HEK293 (cell line): ENCODE measurements at regions not wholly inside any gene's neighbourhood (a gene's known extent, or its start where the extent isn't known, plus 50 kb on each side); places are given as distances from the start of the nearest gene placed in this dataset.

Experiments used
- CTCF ChIA-PET: fragments of 350-600 bp; formaldehyde crosslinking; extraction: SDS; loops from one replicate; lab custom pipeline; 2021; ENCODE audit warnings: antibody characterized with exemption; lab: Yijun Ruan, JAX
- POLR2A ChIA-PET: fragments of 300-600 bp; formaldehyde crosslinking; extraction: SDS; loops from one replicate; lab custom pipeline; 2020; ENCODE audit warnings: antibody characterized with exemption, inconsistent platforms; lab: Yijun Ruan, JAX
- H3K27ac ChIP-seq: fragments of 200-500 bp; sonication (Bioruptor generic); 2 replicates; pipeline ENCODE4 v1.5.1; 2014; ENCODE audit warnings: low read depth, low read length, control low read depth, inconsistent platforms; ENCODE audit errors: extremely low read depth
- H3K36me3 ChIP-seq, 2 experiments: fragments of 200-500 bp in 1 of 2; sonication (Bioruptor generic) in 1 of 2; 1 replicate in 1 of 2; 2 replicates in 1 of 2; pipeline ENCODE4 v1.5.1; 2014 to 2017; ENCODE audit warnings: inconsistent platforms in 2 of 2, low read length in 2 of 2; ENCODE audit not compliant: control insufficient read depth in 2 of 2, insufficient read depth in 1 of 2
- H3K4me1 ChIP-seq: fragments of 200-500 bp; sonication (Bioruptor generic); 2 replicates; pipeline ENCODE4 v1.5.1; 2014; ENCODE audit warnings: mild to moderate bottlenecking, low read length, inconsistent platforms; ENCODE audit not compliant: control insufficient read depth, insufficient read depth
- H3K4me3 ChIP-seq: 2 replicates; pipeline ENCODE4 v1.5.1; 2011; ENCODE audit warnings: low read depth, mild to moderate bottlenecking, control low read depth, low read length, moderate library complexity
- H3K9me3 ChIP-seq: fragments of 200-500 bp; sonication (Bioruptor generic); 2 replicates; pipeline ENCODE4 v1.5.1; 2014; ENCODE audit warnings: low read depth, low read length, inconsistent platforms; ENCODE audit not compliant: control insufficient read depth, insufficient read depth
- EGR2 ChIP-seq: fragments of 450-650 bp; formaldehyde crosslinking; IDR thresholded peaks from 2 replicates; pipeline ENCODE4 v1.5.1; 2016; ENCODE audit warnings: low read depth, missing biosample characterization, missing genetic modification characterization
- KLF8 ChIP-seq: fragments of 450-650 bp; formaldehyde crosslinking; IDR thresholded peaks from 2 replicates; pipeline ENCODE4 v1.5.1; 2016; ENCODE audit warnings: missing biosample characterization, missing genetic modification characterization
- OSR2 ChIP-seq: fragments of 450-650 bp; formaldehyde crosslinking; IDR thresholded peaks from 2 replicates; pipeline ENCODE4 v1.5.1; 2016; ENCODE audit warnings: missing biosample characterization, missing genetic modification characterization
- PRDM1 ChIP-seq: fragments of 450-650 bp; formaldehyde crosslinking; IDR thresholded peaks from 2 replicates; pipeline ENCODE4; 2016; ENCODE audit warnings: missing biosample characterization, missing genetic modification characterization
- ZFP41 ChIP-seq: fragments of 450-650 bp; formaldehyde crosslinking; IDR thresholded peaks from 2 replicates; pipeline ENCODE4 v1.5.1; 2016; ENCODE audit warnings: missing biosample characterization, missing genetic modification characterization, borderline replicate concordance
- ZNF146 ChIP-seq: fragments of 450-650 bp; formaldehyde crosslinking; IDR thresholded peaks from 2 replicates; pipeline ENCODE4 v1.5.1; 2016; ENCODE audit warnings: missing biosample characterization, missing genetic modification characterization
- ZNF175 ChIP-seq: fragments of 450-650 bp; formaldehyde crosslinking; IDR thresholded peaks from 2 replicates; pipeline ENCODE4 v1.5.1; 2016; ENCODE audit warnings: missing biosample characterization, missing genetic modification characterization
- ZNF184 ChIP-seq: fragments of 450-650 bp; IDR thresholded peaks from 2 replicates; pipeline ENCODE4 v1.5.1; 2018; ENCODE audit warnings: missing biosample characterization, mild to moderate bottlenecking, missing genetic modification characterization
- ZNF19 ChIP-seq: fragments of 450-650 bp; formaldehyde crosslinking; IDR thresholded peaks from 2 replicates; pipeline ENCODE4; 2016; ENCODE audit warnings: missing biosample characterization, missing genetic modification characterization, low read depth
- ZNF350 ChIP-seq: fragments of 450-650 bp; formaldehyde crosslinking; IDR thresholded peaks from 2 replicates; pipeline ENCODE4 v1.5.0; 2017; ENCODE audit warnings: missing biosample characterization, mild to moderate bottlenecking, missing genetic modification characterization
- ZNF37A ChIP-seq: fragments of 450-650 bp; IDR thresholded peaks from 2 replicates; pipeline ENCODE4 v1.5.1; 2018; ENCODE audit warnings: missing biosample characterization, missing genetic modification characterization
- ZNF549 ChIP-seq: fragments of 450-650 bp; IDR thresholded peaks from 2 replicates; pipeline ENCODE4 v1.5.1; 2018; ENCODE audit warnings: missing biosample characterization, missing genetic modification characterization, mild to moderate bottlenecking, inconsistent platforms, moderate library complexity
- ZNF626 ChIP-seq: fragments of 450-650 bp; sonication (Bioruptor Pico); formaldehyde crosslinking; IDR thresholded peaks from 2 replicates; pipeline ENCODE4 v1.5.1; 2018; ENCODE audit warnings: missing biosample characterization, missing genetic modification characterization, inconsistent platforms
- ZNF654 ChIP-seq: fragments of 450-650 bp; formaldehyde crosslinking; IDR thresholded peaks from 2 replicates; pipeline ENCODE4 v1.5.1; 2016; ENCODE audit warnings: low read depth, missing biosample characterization, missing genetic modification characterization
- ZNF76 ChIP-seq: fragments of 450-650 bp; formaldehyde crosslinking; IDR thresholded peaks from 2 replicates; pipeline ENCODE4; 2016; ENCODE audit warnings: low read depth, missing biosample characterization, missing genetic modification characterization, borderline replicate concordance
- ZSCAN23 ChIP-seq: fragments of 450-650 bp; formaldehyde crosslinking; IDR thresholded peaks from 2 replicates; pipeline ENCODE4 v1.5.1; 2016; ENCODE audit warnings: missing biosample characterization, missing genetic modification characterization
- TF ChIP-seq, protein P1 (sequence below): fragments of 450-650 bp; formaldehyde crosslinking; IDR thresholded peaks from 2 replicates; pipeline ENCODE4 v1.5.1; 2017; ENCODE audit warnings: missing biosample characterization, missing genetic modification characterization
- TF ChIP-seq, protein P2 (sequence below): fragments of 450-650 bp; formaldehyde crosslinking; IDR thresholded peaks from 2 replicates; pipeline ENCODE4 v1.5.1; 2017; ENCODE audit warnings: missing biosample characterization, missing genetic modification characterization
- TF ChIP-seq, protein P3 (sequence below): fragments of 450-650 bp; formaldehyde crosslinking; IDR thresholded peaks from 2 replicates; pipeline ENCODE4 v1.5.1; 2016; ENCODE audit warnings: missing biosample characterization, missing genetic modification characterization, low read depth
- TF ChIP-seq, protein P4 (sequence below): fragments of 450-650 bp; IDR thresholded peaks from 2 replicates; pipeline ENCODE4 v1.5.1; 2018; ENCODE audit warnings: missing biosample characterization, mild to moderate bottlenecking, missing genetic modification characterization
- TF ChIP-seq, protein P5 (sequence below): fragments of 450-650 bp; formaldehyde crosslinking; IDR thresholded peaks from 2 replicates; pipeline ENCODE4 v1.5.1; 2016; ENCODE audit warnings: missing biosample characterization, missing genetic modification characterization

DNA sequence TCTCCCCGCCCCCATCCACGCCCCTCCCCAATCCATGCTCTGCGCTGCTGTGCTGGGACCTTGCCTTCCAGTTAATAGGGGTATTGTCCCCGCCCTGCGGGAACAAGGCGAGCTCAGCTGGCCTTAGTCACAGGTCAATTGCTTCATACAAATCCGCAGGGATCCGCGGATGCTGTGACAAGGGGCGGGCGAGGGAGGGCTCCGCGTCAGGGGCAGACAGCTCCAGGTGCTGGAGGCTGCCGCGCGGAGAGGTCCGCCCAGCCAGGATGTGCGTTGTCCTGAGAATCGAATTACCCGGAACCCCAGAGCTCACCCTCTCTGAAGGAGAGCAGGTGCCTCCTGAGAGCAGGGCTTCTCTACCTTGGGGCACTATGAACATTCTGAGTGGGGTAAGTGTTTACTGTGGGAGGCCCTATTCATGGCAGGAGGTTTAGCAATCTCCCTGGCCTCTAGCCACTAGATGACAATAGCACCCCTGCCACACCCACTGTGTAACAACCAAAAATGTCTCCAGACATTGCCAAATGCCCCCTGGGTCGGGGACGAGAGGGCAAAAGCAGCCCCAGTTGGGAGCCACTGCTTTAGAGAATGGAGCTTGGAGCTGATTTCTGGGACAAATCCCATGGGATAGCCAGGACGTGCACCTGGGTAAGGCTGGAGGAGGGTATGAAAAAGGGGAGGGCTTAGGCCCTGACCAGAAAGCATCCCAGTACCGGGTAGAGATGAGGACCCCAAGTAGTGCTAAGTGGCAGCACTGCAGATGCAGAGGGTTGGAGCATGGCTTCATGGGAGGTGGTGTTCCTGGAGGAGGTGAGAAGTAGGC, 138.2 kb downstream of the CYLD start:
- Histone ChIP-seq H3K27ac (no peak overlapping the region), H3K4me3 (no peak overlapping the region), H3K9me3 (no peaks in the 10 kb centered on the region), H3K36me3 (no peaks in the 10 kb centered on the region), H3K4me1 (no peaks in the 10 kb centered on the region)
- ChIA-PET CTCF (no interaction called here), POLR2A (interaction anchor here (0.7 kb wide), 1 partner anchor 17 kb away, joined by 9 read pairs; no protein-coding TSS in a partner anchor)
- TF ChIP-seq ZSCAN23 (tag by site-specific recombination) (no peak), ZNF37A (no peak), ZFP41 (tag by site-specific recombination) (no peak), KLF8 (no peak), ZNF76 (no peak), ZNF654 (tag by site-specific recombination) (no peak), ZNF350 (tag by site-specific recombination) (no peak), ZNF146 (tag by site-specific recombination) (no peak), ZNF626 (tag by site-specific recombination) (no peak), ZNF19 (tag by site-specific recombination) (no peak), ZNF549 (no peak), EGR2 (tag by site-specific recombination) (no peak), PRDM1 (tag by site-specific recombination) (no peak)
- TF ChIP-seq, protein P1, sequence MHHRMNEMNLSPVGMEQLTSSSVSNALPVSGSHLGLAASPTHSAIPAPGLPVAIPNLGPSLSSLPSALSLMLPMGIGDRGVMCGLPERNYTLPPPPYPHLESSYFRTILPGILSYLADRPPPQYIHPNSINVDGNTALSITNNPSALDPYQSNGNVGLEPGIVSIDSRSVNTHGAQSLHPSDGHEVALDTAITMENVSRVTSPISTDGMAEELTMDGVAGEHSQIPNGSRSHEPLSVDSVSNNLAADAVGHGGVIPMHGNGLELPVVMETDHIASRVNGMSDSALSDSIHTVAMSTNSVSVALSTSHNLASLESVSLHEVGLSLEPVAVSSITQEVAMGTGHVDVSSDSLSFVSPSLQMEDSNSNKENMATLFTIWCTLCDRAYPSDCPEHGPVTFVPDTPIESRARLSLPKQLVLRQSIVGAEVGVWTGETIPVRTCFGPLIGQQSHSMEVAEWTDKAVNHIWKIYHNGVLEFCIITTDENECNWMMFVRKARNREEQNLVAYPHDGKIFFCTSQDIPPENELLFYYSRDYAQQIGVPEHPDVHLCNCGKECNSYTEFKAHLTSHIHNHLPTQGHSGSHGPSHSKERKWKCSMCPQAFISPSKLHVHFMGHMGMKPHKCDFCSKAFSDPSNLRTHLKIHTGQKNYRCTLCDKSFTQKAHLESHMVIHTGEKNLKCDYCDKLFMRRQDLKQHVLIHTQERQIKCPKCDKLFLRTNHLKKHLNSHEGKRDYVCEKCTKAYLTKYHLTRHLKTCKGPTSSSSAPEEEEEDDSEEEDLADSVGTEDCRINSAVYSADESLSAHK (tag by site-specific recombination), result no peak
- TF ChIP-seq, protein P2, sequence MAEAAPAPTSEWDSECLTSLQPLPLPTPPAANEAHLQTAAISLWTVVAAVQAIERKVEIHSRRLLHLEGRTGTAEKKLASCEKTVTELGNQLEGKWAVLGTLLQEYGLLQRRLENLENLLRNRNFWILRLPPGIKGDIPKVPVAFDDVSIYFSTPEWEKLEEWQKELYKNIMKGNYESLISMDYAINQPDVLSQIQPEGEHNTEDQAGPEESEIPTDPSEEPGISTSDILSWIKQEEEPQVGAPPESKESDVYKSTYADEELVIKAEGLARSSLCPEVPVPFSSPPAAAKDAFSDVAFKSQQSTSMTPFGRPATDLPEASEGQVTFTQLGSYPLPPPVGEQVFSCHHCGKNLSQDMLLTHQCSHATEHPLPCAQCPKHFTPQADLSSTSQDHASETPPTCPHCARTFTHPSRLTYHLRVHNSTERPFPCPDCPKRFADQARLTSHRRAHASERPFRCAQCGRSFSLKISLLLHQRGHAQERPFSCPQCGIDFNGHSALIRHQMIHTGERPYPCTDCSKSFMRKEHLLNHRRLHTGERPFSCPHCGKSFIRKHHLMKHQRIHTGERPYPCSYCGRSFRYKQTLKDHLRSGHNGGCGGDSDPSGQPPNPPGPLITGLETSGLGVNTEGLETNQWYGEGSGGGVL (tag by site-specific recombination), result no peak

DNA sequence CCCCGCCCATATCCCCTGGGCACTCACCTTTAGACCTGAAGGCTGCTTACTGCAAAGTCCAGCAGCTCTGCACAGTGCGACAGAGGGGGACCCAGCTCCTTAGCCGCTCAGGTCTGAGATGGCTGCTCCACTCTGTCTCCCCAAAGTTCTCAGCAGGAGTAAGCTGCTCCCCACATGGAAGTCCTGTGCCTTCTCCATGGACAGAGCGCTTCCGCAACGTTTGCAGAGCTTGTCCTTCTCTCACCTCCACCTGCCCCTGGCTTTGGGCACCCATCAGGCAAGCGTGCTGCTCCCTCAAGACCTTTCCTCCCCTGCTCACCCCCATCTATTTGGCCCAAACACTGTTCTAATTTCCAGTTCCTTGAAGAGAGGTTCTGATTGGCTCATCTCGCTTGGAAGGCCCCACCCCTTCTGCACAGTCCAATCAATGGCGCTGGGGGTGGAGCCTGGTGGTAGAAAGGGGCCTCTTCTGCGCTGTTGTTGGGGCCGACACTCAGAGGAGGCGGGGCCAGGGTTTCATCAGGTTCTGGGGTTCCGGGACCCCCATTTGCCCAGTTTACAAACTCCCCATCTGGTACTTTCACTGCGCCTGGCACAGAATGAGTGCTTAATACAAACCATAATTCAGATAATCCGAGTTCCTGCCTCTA, 137.2 kb downstream of the CYLD start:
- Histone ChIP-seq H3K4me3 (no peak overlapping the region), H3K27ac (no peak overlapping the region), H3K9me3 (no peaks in the 10 kb centered on the region), H3K36me3 (no peaks in the 10 kb centered on the region), H3K4me1 (no peaks in the 10 kb centered on the region)
- CTCF ChIA-PET, result interaction anchor here (0.5 kb wide), 1 partner anchor 684 kb away, joined by 3 read pairs; no protein-coding TSS in a partner anchor
- POLR2A ChIA-PET, result no interaction called here
- TF ChIP-seq ZNF175 (tag by site-specific recombination) (no peak), ZNF184 (tag by site-specific recombination) (no peak), OSR2 (no peak)
- TF ChIP-seq, protein P3, sequence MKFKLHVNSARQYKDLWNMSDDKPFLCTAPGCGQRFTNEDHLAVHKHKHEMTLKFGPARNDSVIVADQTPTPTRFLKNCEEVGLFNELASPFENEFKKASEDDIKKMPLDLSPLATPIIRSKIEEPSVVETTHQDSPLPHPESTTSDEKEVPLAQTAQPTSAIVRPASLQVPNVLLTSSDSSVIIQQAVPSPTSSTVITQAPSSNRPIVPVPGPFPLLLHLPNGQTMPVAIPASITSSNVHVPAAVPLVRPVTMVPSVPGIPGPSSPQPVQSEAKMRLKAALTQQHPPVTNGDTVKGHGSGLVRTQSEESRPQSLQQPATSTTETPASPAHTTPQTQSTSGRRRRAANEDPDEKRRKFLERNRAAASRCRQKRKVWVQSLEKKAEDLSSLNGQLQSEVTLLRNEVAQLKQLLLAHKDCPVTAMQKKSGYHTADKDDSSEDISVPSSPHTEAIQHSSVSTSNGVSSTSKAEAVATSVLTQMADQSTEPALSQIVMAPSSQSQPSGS (tag by site-specific recombination), result no peak
- TF ChIP-seq, protein P4, sequence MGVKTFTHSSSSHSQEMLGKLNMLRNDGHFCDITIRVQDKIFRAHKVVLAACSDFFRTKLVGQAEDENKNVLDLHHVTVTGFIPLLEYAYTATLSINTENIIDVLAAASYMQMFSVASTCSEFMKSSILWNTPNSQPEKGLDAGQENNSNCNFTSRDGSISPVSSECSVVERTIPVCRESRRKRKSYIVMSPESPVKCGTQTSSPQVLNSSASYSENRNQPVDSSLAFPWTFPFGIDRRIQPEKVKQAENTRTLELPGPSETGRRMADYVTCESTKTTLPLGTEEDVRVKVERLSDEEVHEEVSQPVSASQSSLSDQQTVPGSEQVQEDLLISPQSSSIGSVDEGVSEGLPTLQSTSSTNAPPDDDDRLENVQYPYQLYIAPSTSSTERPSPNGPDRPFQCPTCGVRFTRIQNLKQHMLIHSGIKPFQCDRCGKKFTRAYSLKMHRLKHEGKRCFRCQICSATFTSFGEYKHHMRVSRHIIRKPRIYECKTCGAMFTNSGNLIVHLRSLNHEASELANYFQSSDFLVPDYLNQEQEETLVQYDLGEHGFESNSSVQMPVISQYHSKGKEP (tag by site-specific recombination), result no peak
- TF ChIP-seq, protein P5, sequence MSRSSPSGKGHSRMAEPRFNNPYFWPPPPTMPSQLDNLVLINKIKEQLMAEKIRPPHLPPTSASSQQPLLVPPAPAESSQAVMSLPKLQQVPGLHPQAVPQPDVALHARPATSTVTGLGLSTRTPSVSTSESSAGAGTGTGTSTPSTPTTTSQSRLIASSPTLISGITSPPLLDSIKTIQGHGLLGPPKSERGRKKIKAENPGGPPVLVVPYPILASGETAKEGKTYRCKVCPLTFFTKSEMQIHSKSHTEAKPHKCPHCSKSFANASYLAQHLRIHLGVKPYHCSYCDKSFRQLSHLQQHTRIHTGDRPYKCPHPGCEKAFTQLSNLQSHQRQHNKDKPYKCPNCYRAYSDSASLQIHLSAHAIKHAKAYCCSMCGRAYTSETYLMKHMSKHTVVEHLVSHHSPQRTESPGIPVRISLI (tag by site-specific recombination), result no peak
